Fibroblast of skin of right biceps (primary cell): ENCODE measurements at regions not wholly inside any gene's neighbourhood (a gene's known extent, or its start where the extent isn't known, plus 50 kb on each side); places are given as distances from the start of the nearest gene placed in this dataset.

Experiments
- DNase-seq: peaks from one replicate; pipeline ENCODE4 v3.0.0-alpha.2; 2013

- peak; percentile 81 for DNase-seq
These were observed 71.3 kb upstream of the ENOX2 start for GRCh38 chrX:130974323-130974722.

GRCh38 chrX:130975947-130976346 lies 72.9 kb upstream of the ENOX2 start:
- peak; percentile 74 for DNase-seq

GRCh38 chrX:130981836-130982235 lies 76.3 kb upstream of the ARHGAP36 start:
- no peak for DNase-seq

- no peak for DNase-seq
These were observed 73.4 kb upstream of the ARHGAP36 start for GRCh38 chrX:130984782-130985181.

DNA sequence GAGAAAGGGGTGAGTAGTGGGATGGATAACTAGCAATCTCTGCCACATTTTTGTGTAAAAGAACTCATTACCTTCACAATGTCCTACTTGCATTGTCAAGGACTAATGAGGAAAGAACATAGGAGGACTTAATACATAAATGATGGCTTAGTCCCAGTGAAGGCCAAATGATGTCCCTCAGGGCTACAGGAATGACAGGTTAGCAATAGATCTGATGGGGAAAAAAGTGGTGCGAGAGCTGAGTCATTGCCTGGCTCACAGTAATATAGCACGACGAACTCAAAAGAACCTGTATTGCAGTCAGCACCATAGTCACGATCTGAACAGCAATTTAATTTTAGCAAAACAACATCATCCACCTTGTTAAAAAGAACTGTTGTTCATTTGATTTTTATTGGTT lies 70.9 kb upstream of the ARHGAP36 start:
- no peak for DNase-seq

GRCh38 chrX:130990723-130991122 lies 67.4 kb upstream of the ARHGAP36 start:
- no peak for DNase-seq

DNA sequence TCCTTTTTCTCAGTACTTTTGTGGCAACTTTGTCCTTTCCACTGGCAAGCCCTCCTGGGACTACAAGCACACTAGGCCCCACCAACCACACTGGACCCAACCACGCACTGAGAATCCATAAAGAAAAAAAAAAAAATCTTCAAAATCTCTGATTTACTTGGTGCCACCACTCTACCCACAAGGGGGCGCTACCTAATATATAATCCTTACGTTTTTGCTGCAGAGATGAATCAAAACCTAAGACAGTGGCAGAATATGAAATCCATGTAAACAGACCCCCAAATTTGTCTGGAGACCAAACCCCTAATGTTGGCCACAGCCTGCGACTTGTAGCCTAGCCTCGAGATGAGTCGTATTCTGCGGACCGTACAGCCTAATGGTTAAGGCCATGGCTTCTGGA lies 63.5 kb upstream of the ARHGAP36 start:
- peak; percentile 5 for DNase-seq

DNA sequence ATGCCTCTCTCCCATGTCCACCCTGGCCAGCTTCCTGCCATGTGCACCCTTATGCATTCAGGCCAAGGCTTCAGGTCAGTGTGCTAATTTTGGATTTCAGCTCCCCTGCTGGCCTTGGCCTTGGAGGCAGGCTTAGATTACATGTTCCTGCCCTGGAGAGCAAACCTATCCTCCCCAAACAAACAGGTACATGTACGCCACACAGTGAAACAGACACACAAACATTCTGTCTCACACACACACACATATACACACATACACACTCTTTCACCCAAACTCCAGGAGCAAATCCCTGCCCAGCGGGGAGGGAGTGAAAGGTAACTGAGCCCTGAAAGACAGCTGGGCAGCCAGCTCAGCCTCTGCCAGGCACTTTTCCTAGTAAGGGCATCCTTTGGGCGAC lies 62.7 kb upstream of the ARHGAP36 start:
- DNase-seq, result no peak

DNA sequence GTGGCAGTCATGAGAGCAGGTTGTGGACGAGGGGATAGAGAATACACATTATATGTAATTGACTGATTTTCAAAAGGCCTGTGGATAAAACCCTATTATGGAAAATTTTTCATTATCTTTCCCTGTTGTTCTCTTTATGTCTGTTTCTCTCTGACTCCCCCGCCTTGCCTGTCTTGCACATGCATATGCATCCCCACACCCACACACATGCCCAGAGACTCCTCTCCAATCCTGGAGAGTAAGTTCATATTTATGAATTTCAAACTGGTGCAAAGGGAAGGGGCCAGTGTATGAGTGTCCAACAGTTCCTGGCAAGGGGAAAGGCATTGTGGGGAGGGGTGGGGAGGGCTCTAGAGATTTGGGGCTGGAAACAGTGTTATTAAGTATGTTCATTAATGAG lies 60.8 kb upstream of the ARHGAP36 start:
- DNase-seq, result no peak

GRCh38 chrX:130999360-130999759 lies 58.8 kb upstream of the ARHGAP36 start:
- no peak for DNase-seq
